AG08396 (cell line): ENCODE measurements at regions not wholly inside any gene's neighbourhood (a gene's known extent, or its start where the extent isn't known, plus 50 kb on each side); places are given as distances from the start of the nearest gene placed in this dataset.
"Not testable (repeated sequence)": the region's sequence is repeated elsewhere in the genome, so short reads cannot be mapped to it uniquely, and the experiment has no call there.

Source experiments
- DNase-seq: peaks from one replicate; pipeline ENCODE4 v3.0.0; 2012; ENCODE audit warnings: low spot score, mixed read lengths

- no peak for DNase-seq
These were observed 266.3 kb downstream of the SEC61B start for GRCh38 chr9:99488131-99489059.

GRCh38 chr9:99489060-99489413, 267.0 kb downstream of the SEC61B start:
- peak; percentile 65 for DNase-seq

GRCh38 chr9:99490729-99491128, 268.6 kb downstream of the SEC61B start:
- DNase-seq, result peak; percentile 52

GRCh38 chr9:99491408-99492158, 269.5 kb downstream of the SEC61B start:
- peak; percentile 75 for DNase-seq

- no peak for DNase-seq
These were observed 275.6 kb downstream of the SEC61B start for GRCh38 chr9:99497641-99498040.

GRCh38 chr9:99498979-99499378, 276.9 kb downstream of the SEC61B start:
- DNase-seq, result not testable (repeated sequence)

GRCh38 chr9:99505936-99506335, 283.9 kb downstream of the SEC61B start:
- no peak for DNase-seq

GRCh38 chr9:99506747-99507348, 284.8 kb downstream of the SEC61B start:
- DNase-seq, result no peak

GRCh38 chr9:99509065-99509745, 287.1 kb downstream of the SEC61B start:
- no peak for DNase-seq

- no peak for DNase-seq
These were observed 287.9 kb downstream of the SEC61B start for GRCh38 chr9:99509900-99510535.

- no peak for DNase-seq
These were observed 289.6 kb downstream of the SEC61B start for GRCh38 chr9:99511723-99512122.

GRCh38 chr9:99513441-99514112, 291.5 kb downstream of the SEC61B start:
- DNase-seq, result no peak

- no peak for DNase-seq
These were observed 293.0 kb downstream of the SEC61B start for GRCh38 chr9:99515093-99515492.

- no peak for DNase-seq
These were observed 294.0 kb downstream of the SEC61B start for GRCh38 chr9:99515895-99516656.

- DNase-seq, result no peak
These were observed 294.6 kb downstream of the SEC61B start for GRCh38 chr9:99516657-99517049.

GRCh38 chr9:99523838-99524237, 297.8 kb upstream of the NR4A3 start:
- no peak for DNase-seq

- no peak for DNase-seq
These were observed 290.4 kb upstream of the NR4A3 start for GRCh38 chr9:99531313-99531712.

- DNase-seq, result no peak
These were observed 288.3 kb upstream of the NR4A3 start for GRCh38 chr9:99533421-99533820.

- no peak for DNase-seq
These were observed 283.7 kb upstream of the NR4A3 start for GRCh38 chr9:99537996-99538395.

GRCh38 chr9:99544526-99544925, 277.2 kb upstream of the NR4A3 start:
- no peak for DNase-seq
